Liver (tissue), 8 donors: ENCODE measurements at regions not wholly inside any gene's neighbourhood (a gene's known extent, or its start where the extent isn't known, plus 50 kb on each side); places are given as distances from the start of the nearest gene placed in this dataset.

Experiments
- DNase-seq: peaks from one replicate; pipeline ENCODE4 v3.0.0-alpha.2; 2017; ENCODE audit warnings: low spot score
- H3K27ac ChIP-seq, 2 donors: one replicate each; pipeline ENCODE4 v1.7.0; 2013; ENCODE audit warnings: inconsistent platforms in 2 of 2, low read length in 2 of 2, control low read depth in 1 of 2, low read depth in 1 of 2, mild to moderate bottlenecking in 1 of 2
- H3K27me3 ChIP-seq, 4 donors: one replicate each; pipeline versions ENCODE4 v1.6.1 to v1.7.0; 2013; ENCODE audit warnings: low read length in 3 of 4, inconsistent platforms in 1 of 4, mild to moderate bottlenecking in 1 of 4, moderate library complexity in 1 of 4; ENCODE audit not compliant: control insufficient read depth in 4 of 4, insufficient read depth in 4 of 4
- H3K36me3 ChIP-seq, 4 donors: one replicate each; pipeline versions ENCODE4 v1.6.1 to v1.7.0; 2013; ENCODE audit warnings: low read length in 3 of 4, mild to moderate bottlenecking in 3 of 4, low read depth in 1 of 4, moderate library complexity in 1 of 4; ENCODE audit not compliant: control insufficient read depth in 4 of 4, insufficient read depth in 3 of 4
- H3K4me1 ChIP-seq, 4 donors: one replicate each; pipeline versions ENCODE4 v1.6.1 to v1.7.0; 2013; ENCODE audit warnings: low read length in 3 of 4, mild to moderate bottlenecking in 3 of 4, moderate library complexity in 1 of 4; ENCODE audit not compliant: control insufficient read depth in 4 of 4, insufficient read depth in 4 of 4
- H3K4me3 ChIP-seq, 3 donors: one replicate each; pipeline versions ENCODE4 v1.6.1 to v1.7.0; 2013; ENCODE audit warnings: low read length in 3 of 3, control low read depth in 1 of 3, low read depth in 1 of 3, mild to moderate bottlenecking in 1 of 3
- H3K9ac ChIP-seq, 2 donors: one replicate each; pipeline ENCODE4 v1.7.0; 2013; ENCODE audit warnings: low read length in 2 of 2, mild to moderate bottlenecking in 2 of 2, moderate library complexity in 2 of 2, control low read depth in 1 of 2, low read depth in 1 of 2
- H3K9me3 ChIP-seq, 4 donors: one replicate each; pipeline versions ENCODE4 v1.6.1 to v1.7.0; 2013; ENCODE audit warnings: low read length in 3 of 4; ENCODE audit not compliant: control insufficient read depth in 4 of 4
- FOXA1 ChIP-seq: IDR thresholded peaks from 2 replicates; pipeline ENCODE4 v1.6.1; 2016; ENCODE audit warnings: antibody characterized with exemption
- GABPA ChIP-seq, 2 donors: IDR thresholded peaks in 1 of 2; conservative IDR thresholded peaks in 1 of 2; 2 replicates each; pipeline ENCODE4 v1.6.1; 2016; ENCODE audit warnings: antibody characterized with exemption in 2 of 2, mild to moderate bottlenecking in 1 of 2, moderate library complexity in 1 of 2
- HNF4A ChIP-seq, 2 donors: conservative IDR thresholded peaks; 2 replicates each; pipeline ENCODE4 v1.6.1; 2016; ENCODE audit warnings: antibody characterized with exemption in 2 of 2, mild to moderate bottlenecking in 2 of 2
- JUND ChIP-seq, 2 donors: IDR thresholded peaks; 2 replicates each; pipeline ENCODE4 v1.6.1; 2016; ENCODE audit warnings: antibody characterized with exemption in 2 of 2
- NR2F2 ChIP-seq: IDR thresholded peaks from 2 replicates; pipeline ENCODE4 v1.6.1; 2016; ENCODE audit warnings: antibody characterized with exemption
- RAD21 ChIP-seq, 2 donors: IDR thresholded peaks; 2 replicates each; pipeline ENCODE4 v1.6.1; 2016; ENCODE audit warnings: antibody characterized with exemption in 2 of 2, mild to moderate bottlenecking in 2 of 2
- RXRA ChIP-seq, 2 donors: IDR thresholded peaks; 2 replicates each; pipeline ENCODE4 v1.6.1; 2017 to 2018; ENCODE audit warnings: antibody characterized with exemption in 2 of 2, mild to moderate bottlenecking in 1 of 2
- SP1 ChIP-seq: IDR thresholded peaks from 2 replicates; pipeline ENCODE4 v1.6.1; 2018; ENCODE audit warnings: antibody characterized with exemption, mild to moderate bottlenecking
- TAF1 ChIP-seq: conservative IDR thresholded peaks from 2 replicates; pipeline ENCODE4 v1.6.1; 2016; ENCODE audit warnings: antibody characterized with exemption, mild to moderate bottlenecking
- YY1 ChIP-seq: IDR thresholded peaks from 2 replicates; pipeline ENCODE4 v1.6.1; 2016; ENCODE audit warnings: antibody characterized with exemption, mild to moderate bottlenecking
- whole genome bisulfite sequencing: extraction: QIAGEN DNeasy Blood & Tissue Kit; methylation state at CpG from one replicate; pipeline ENCODE4 v1.1.7; 2013; 5-methylcytosine and 5-hydroxymethylcytosine counted together
- TF ChIP-seq, protein P1 (sequence below): IDR thresholded peaks from 2 replicates; pipeline ENCODE4 v1.6.1; 2016; ENCODE audit warnings: antibody characterized with exemption
- TF ChIP-seq, protein P2 (sequence below): IDR thresholded peaks from 2 replicates; pipeline ENCODE4 v1.6.1; 2016; ENCODE audit warnings: antibody characterized with exemption, mild to moderate bottlenecking
- TF ChIP-seq, protein P3 (sequence below): fragments of 150-350 bp; IDR thresholded peaks from 2 replicates; pipeline ENCODE4 v1.5.1; 2017; ENCODE audit warnings: improper control_type of control experiment, low read depth, low read length; ENCODE audit not compliant: missing input control
- TF ChIP-seq, protein P4 (sequence below): IDR thresholded peaks from 2 replicates; pipeline ENCODE4 v1.6.1; 2016; ENCODE audit warnings: antibody characterized with exemption
- donor health status: healthy.
- donor health status: healthy.
- donor health status: healthy.
- donor health status: healthy.
- donor health status: healthy.

DNA sequence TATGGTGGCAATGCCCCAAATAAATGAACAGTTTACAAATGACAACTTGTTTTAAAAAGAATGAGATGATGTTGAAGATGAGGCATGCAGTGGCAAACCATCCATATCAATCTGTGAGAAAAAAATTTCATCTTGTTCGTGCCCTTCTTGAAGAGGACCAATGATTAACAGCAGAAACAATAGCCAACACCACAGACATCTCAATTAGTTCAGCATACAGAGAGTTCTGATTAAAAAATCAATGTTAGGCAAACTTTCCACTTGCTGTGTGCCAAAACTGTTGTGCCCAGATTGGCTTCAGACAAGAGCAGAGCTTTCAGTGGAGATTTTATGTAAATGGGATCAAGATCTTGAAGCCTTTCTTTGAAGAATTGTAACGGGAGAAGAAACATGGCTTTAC, 329.9 kb downstream of the BMP4 start:
- no peak for DNase-seq
- no peak overlapping the region for H3K4me3 ChIP-seq

GRCh38 chr14:53622447-53622846, 334.2 kb downstream of the BMP4 start:
- H3K4me1 ChIP-seq = peaks cover 0 to 3% (median 0%) of the 10 kb centered on the region in 4 donors
- H3K27me3 ChIP-seq = peaks cover 0 to 2% (median 0%) of the 10 kb centered on the region in 4 donors
- no peak for TF ChIP-seq NR2F2
- no peak for TF ChIP-seq GABPA (IDR thresholded peaks at IDR 0.05 in 1 of 2, conservative IDR thresholded peaks at IDR 0.05 in 1 of 2)
- no peak for TF ChIP-seq RXRA (IDR thresholded peaks at IDR 0.05)
- TF ChIP-seq, protein P1, sequence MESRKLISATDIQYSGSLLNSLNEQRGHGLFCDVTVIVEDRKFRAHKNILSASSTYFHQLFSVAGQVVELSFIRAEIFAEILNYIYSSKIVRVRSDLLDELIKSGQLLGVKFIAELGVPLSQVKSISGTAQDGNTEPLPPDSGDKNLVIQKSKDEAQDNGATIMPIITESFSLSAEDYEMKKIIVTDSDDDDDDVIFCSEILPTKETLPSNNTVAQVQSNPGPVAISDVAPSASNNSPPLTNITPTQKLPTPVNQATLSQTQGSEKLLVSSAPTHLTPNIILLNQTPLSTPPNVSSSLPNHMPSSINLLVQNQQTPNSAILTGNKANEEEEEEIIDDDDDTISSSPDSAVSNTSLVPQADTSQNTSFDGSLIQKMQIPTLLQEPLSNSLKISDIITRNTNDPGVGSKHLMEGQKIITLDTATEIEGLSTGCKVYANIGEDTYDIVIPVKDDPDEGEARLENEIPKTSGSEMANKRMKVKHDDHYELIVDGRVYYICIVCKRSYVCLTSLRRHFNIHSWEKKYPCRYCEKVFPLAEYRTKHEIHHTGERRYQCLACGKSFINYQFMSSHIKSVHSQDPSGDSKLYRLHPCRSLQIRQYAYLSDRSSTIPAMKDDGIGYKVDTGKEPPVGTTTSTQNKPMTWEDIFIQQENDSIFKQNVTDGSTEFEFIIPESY = no peak
- TF ChIP-seq, protein P2, sequence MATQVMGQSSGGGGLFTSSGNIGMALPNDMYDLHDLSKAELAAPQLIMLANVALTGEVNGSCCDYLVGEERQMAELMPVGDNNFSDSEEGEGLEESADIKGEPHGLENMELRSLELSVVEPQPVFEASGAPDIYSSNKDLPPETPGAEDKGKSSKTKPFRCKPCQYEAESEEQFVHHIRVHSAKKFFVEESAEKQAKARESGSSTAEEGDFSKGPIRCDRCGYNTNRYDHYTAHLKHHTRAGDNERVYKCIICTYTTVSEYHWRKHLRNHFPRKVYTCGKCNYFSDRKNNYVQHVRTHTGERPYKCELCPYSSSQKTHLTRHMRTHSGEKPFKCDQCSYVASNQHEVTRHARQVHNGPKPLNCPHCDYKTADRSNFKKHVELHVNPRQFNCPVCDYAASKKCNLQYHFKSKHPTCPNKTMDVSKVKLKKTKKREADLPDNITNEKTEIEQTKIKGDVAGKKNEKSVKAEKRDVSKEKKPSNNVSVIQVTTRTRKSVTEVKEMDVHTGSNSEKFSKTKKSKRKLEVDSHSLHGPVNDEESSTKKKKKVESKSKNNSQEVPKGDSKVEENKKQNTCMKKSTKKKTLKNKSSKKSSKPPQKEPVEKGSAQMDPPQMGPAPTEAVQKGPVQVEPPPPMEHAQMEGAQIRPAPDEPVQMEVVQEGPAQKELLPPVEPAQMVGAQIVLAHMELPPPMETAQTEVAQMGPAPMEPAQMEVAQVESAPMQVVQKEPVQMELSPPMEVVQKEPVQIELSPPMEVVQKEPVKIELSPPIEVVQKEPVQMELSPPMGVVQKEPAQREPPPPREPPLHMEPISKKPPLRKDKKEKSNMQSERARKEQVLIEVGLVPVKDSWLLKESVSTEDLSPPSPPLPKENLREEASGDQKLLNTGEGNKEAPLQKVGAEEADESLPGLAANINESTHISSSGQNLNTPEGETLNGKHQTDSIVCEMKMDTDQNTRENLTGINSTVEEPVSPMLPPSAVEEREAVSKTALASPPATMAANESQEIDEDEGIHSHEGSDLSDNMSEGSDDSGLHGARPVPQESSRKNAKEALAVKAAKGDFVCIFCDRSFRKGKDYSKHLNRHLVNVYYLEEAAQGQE = no peak
- TF ChIP-seq YY1 = no peak
- TF ChIP-seq JUND (IDR thresholded peaks at IDR 0.05) = no peak
- no peak for TF ChIP-seq HNF4A (conservative IDR thresholded peaks at IDR 0.05)
- TF ChIP-seq SP1 = no peak
- no peak for TF ChIP-seq TAF1
- TF ChIP-seq, protein P3, sequence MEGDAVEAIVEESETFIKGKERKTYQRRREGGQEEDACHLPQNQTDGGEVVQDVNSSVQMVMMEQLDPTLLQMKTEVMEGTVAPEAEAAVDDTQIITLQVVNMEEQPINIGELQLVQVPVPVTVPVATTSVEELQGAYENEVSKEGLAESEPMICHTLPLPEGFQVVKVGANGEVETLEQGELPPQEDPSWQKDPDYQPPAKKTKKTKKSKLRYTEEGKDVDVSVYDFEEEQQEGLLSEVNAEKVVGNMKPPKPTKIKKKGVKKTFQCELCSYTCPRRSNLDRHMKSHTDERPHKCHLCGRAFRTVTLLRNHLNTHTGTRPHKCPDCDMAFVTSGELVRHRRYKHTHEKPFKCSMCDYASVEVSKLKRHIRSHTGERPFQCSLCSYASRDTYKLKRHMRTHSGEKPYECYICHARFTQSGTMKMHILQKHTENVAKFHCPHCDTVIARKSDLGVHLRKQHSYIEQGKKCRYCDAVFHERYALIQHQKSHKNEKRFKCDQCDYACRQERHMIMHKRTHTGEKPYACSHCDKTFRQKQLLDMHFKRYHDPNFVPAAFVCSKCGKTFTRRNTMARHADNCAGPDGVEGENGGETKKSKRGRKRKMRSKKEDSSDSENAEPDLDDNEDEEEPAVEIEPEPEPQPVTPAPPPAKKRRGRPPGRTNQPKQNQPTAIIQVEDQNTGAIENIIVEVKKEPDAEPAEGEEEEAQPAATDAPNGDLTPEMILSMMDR = no peak
- TF ChIP-seq, protein P4, sequence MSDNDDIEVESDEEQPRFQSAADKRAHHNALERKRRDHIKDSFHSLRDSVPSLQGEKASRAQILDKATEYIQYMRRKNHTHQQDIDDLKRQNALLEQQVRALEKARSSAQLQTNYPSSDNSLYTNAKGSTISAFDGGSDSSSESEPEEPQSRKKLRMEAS = no peak
- no peak for TF ChIP-seq FOXA1
- no peak for TF ChIP-seq RAD21 (IDR thresholded peaks at IDR 0.05)
- 85% methylated on average over 3 of the region's 3 CpGs for WGBS
- no peak for DNase-seq
- H3K4me3 ChIP-seq = no peak overlapping the region
- no peaks in the 10 kb centered on the region for H3K36me3 ChIP-seq
- no peak overlapping the region for H3K27ac ChIP-seq
- no peak overlapping the region for H3K9ac ChIP-seq
- no peaks in the 10 kb centered on the region for H3K9me3 ChIP-seq

More for the DNA sequence above, 329.9 kb downstream of the BMP4 start:
- no peak overlapping the region for H3K27ac ChIP-seq
- WGBS = 72% methylated on average over 2 of the region's 2 CpGs
- no peaks in the 10 kb centered on the region for H3K9me3 ChIP-seq
- TF ChIP-seq NR2F2 = no peak
- TF ChIP-seq, protein P3 = no peak
- TF ChIP-seq GABPA (IDR thresholded peaks at IDR 0.05 in 1 of 2, conservative IDR thresholded peaks at IDR 0.05 in 1 of 2) = no peak
- H3K9ac ChIP-seq = no peak overlapping the region
- H3K36me3 ChIP-seq = no peaks in the 10 kb centered on the region
- peaks cover 0 to 5% (median 0%) of the 10 kb centered on the region in 4 donors for H3K27me3 ChIP-seq
- H3K4me1 ChIP-seq = peaks cover 0 to 3% (median 0%) of the 10 kb centered on the region in 4 donors
